Gastrocnemius medialis (tissue), 4 donors: ENCODE measurements at regions not wholly inside any gene's neighbourhood (a gene's known extent, or its start where the extent isn't known, plus 50 kb on each side); places are given as distances from the start of the nearest gene placed in this dataset.

Experiments
- CTCF ChIP-seq, 5 experiments: fragments of 450-650 bp in 3 of 5; fragments of 200-600 bp in 2 of 5; sonication (generic) in 2 of 5; IDR thresholded peaks in 4 of 5; conservative IDR thresholded peaks in 1 of 5; 1 replicate in 4 of 5; 2 replicates in 1 of 5; pipeline ENCODE4 v1.5.1; 2016 to 2019; ENCODE audit warnings: antibody characterized with exemption in 5 of 5, mild to moderate bottlenecking in 3 of 5, moderate library complexity in 3 of 5
- POLR2A ChIP-seq, 2 donors: fragments of 450-650 bp; IDR thresholded peaks; one replicate each; pipeline ENCODE4 v1.6.1; 2017; ENCODE audit warnings: antibody characterized with exemption in 2 of 2, mild to moderate bottlenecking in 2 of 2, moderate library complexity in 2 of 2

- no peak for TF ChIP-seq CTCF (IDR thresholded peaks at IDR 0.05 in 4 of 5, conservative IDR thresholded peaks at IDR 0.05 in 1 of 5)
- no peak for TF ChIP-seq POLR2A (IDR thresholded peaks at IDR 0.05)
Measured at GRCh38 chr11:8744423-8744822, 61.8 kb downstream of the RPL27A start.
